ENCODE measurements at regions not wholly inside any gene's neighbourhood (a gene's known extent, or its start where the extent isn't known, plus 50 kb on each side); places are given as distances from the start of the nearest gene placed in this dataset.

- DNase-seq = no peak
- intact Hi-C loops (cut with micrococcal nuclease) = no loop called here
- TF ChIP-seq CTCF (IDR thresholded peaks at IDR 0.05; ENCODE audit: borderline replicate concordance) = no peak
Observed at GRCh38 chr10:81680359-81680758, 194.6 kb upstream of the NRG3 start.

GRCh38 chr10:81688459-81688858, 186.5 kb upstream of the NRG3 start:
- intact Hi-C loops (cut with micrococcal nuclease) = no loop called here
- no peak overlapping the region for H3K4me3 ChIP-seq
- no peak overlapping the region for H3K27ac ChIP-seq (replicated peaks)
- H3K36me3 ChIP-seq = no peaks in the 10 kb centered on the region
- no peaks in the 10 kb centered on the region for H3K27me3 ChIP-seq (ENCODE audit: low read depth)
- DNase-seq = no peak
- no peak for TF ChIP-seq CTCF (IDR thresholded peaks at IDR 0.05; ENCODE audit: borderline replicate concordance)
- peaks cover 24% of the 10 kb centered on the region for H3K9me3 ChIP-seq (replicated peaks)
- no peaks in the 10 kb centered on the region for H3K4me1 ChIP-seq

More at GRCh38 chr10:81680359-81680758, 194.6 kb upstream of the NRG3 start:
- H3K36me3 ChIP-seq = no peaks in the 10 kb centered on the region
- H3K27me3 ChIP-seq (ENCODE audit: low read depth) = no peaks in the 10 kb centered on the region
- no peaks in the 10 kb centered on the region for H3K9me3 ChIP-seq (replicated peaks)
- H3K27ac ChIP-seq (replicated peaks) = no peak overlapping the region
- no peaks in the 10 kb centered on the region for H3K4me1 ChIP-seq
- H3K4me3 ChIP-seq = no peak overlapping the region

GRCh38 chr10:81696609-81697388, 178.2 kb upstream of the NRG3 start:
- Histone ChIP-seq H3K9me3 (replicated peaks) (peaks cover 65% of the 10 kb centered on the region), H3K4me1 (no peaks in the 10 kb centered on the region), H3K36me3 (no peaks in the 10 kb centered on the region), H3K4me3 (no peak overlapping the region), H3K27ac (replicated peaks) (no peak overlapping the region), H3K27me3 (ENCODE audit: low read depth) (no peaks in the 10 kb centered on the region)
- DNase-seq = no peak
- no peak for TF ChIP-seq CTCF (IDR thresholded peaks at IDR 0.05; ENCODE audit: borderline replicate concordance)
- intact Hi-C loops (cut with micrococcal nuclease) = no loop called here

- Histone ChIP-seq H3K27ac (replicated peaks) (no peak overlapping the region), H3K9me3 (replicated peaks) (peaks cover 31% of the 10 kb centered on the region), H3K27me3 (ENCODE audit: low read depth) (no peaks in the 10 kb centered on the region), H3K4me1 (no peaks in the 10 kb centered on the region), H3K36me3 (no peaks in the 10 kb centered on the region), H3K4me3 (no peak overlapping the region)
- DNase-seq = no peak
- intact Hi-C loops (cut with micrococcal nuclease) = no loop called here
- TF ChIP-seq CTCF (IDR thresholded peaks at IDR 0.05; ENCODE audit: borderline replicate concordance) = no peak
Observed at GRCh38 chr10:81704596-81704995, 170.4 kb upstream of the NRG3 start.

GRCh38 chr10:81708416-81708815, 166.6 kb upstream of the NRG3 start:
- no peak overlapping the region for H3K27ac ChIP-seq (replicated peaks)
- H3K27me3 ChIP-seq (ENCODE audit: low read depth) = no peaks in the 10 kb centered on the region
- TF ChIP-seq CTCF (IDR thresholded peaks at IDR 0.05; ENCODE audit: borderline replicate concordance) = no peak
- H3K9me3 ChIP-seq (replicated peaks) = peaks cover 5% of the 10 kb centered on the region
- H3K4me1 ChIP-seq = no peaks in the 10 kb centered on the region
- H3K4me3 ChIP-seq = no peak overlapping the region
- no peak for DNase-seq
- H3K36me3 ChIP-seq = no peaks in the 10 kb centered on the region
- intact Hi-C loops (cut with micrococcal nuclease) = no loop called here
